Epidermal melanocyte (primary cell): ENCODE measurements at regions not wholly inside any gene's neighbourhood (a gene's known extent, or its start where the extent isn't known, plus 50 kb on each side); places are given as distances from the start of the nearest gene placed in this dataset.
A peak's percentile ranks its signal among the peaks of the same experiment; 100 is the strongest.

Source experiments
- DNase-seq: peaks from one replicate; pipeline ENCODE4 v3.0.0; 2011; ENCODE audit warnings: low spot score; ENCODE audit not compliant: insufficient read length

- no peak for DNase-seq
Observed at GRCh38 chr6:148239801-148240460, 102.7 kb upstream of the SASH1 start.

GRCh38 chr6:148240461-148240840 lies 102.2 kb upstream of the SASH1 start:
- no peak for DNase-seq

DNA sequence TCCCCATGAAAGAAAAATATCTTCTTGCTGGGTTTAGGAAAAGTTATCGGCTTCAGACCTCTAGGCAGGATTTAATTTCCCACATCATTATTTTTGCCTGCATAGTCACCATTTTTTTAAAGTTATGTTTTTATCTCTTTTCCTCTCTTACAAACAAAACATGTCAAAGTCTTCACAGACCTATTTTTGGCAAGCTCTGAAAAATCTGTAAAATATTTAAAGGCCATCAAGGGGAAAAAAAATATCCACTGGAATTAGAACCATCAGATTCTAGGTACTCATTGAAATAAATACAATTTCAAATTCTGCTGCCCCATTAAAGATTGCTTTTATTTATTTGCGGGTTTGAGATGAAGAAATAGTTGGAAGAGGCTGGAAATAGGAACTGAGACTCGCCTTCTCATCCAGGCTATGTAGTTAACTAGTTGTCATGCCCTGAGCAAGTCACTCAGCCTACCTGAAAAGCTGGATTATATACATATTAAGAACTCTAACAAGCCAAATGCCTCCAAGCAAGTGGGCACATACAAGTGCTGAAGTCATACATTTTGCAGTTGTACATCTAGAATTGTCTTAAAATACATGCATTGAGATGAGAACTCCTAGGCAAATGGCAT lies 101.7 kb upstream of the SASH1 start:
- DNase-seq, result no peak

GRCh38 chr6:148242180-148242579 lies 100.5 kb upstream of the SASH1 start:
- no peak for DNase-seq

- DNase-seq, result no peak
Observed at GRCh38 chr6:148244217-148244935, 98.3 kb upstream of the SASH1 start.

GRCh38 chr6:148247386-148248063 lies 95.1 kb upstream of the SASH1 start:
- DNase-seq, result no peak

DNA sequence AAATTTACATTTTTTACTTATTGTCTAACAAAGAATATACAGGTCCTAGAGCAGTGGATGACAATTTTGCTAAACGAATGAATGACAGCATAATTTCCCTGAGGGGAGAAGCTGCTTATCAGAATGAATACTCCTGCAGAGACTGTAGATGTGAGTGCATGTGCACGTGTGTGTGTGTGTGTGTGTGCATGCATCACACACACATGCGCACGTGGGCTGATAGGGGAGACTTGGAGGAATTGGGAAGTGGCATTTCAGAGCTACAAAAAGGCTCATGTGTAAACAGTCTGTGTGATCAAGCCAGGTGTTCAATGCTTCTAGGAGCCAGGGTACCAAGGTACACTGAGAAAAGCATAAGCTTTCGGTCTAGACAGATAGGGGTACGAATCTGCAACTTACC lies 93.5 kb upstream of the SASH1 start:
- DNase-seq, result no peak

DNA sequence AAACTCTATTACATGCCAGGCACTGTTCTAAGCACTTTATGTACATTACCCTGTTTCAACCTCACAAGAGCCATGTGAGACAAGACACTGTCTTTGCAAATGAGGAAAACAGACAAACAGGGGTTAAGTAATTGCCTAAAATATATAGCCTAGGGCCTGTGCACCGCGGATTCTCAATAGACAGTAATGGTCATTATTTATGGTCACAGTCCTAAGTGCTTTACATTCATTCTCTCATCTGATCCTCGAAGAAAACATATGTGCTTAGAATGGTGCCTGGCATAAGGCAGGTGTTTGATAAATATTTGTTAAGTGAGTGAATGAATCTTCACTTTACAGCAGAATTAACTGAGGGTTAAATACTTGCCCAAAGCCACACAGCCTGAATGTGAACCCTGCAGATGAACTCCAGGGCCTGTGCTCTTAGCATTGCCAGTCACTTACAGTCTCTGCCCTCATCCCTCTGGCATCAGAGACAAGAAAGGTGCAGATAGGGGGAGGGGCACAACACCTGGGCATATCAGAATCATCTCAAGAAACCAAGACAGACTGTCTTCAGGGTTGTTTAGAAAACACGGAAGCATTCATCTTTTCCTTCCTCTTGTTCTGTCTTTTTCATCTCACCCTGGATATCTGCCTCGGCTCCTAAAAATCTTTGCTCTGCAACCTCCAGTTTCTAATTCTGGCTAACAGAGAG lies 92.8 kb upstream of the SASH1 start:
- DNase-seq, result no peak

DNA sequence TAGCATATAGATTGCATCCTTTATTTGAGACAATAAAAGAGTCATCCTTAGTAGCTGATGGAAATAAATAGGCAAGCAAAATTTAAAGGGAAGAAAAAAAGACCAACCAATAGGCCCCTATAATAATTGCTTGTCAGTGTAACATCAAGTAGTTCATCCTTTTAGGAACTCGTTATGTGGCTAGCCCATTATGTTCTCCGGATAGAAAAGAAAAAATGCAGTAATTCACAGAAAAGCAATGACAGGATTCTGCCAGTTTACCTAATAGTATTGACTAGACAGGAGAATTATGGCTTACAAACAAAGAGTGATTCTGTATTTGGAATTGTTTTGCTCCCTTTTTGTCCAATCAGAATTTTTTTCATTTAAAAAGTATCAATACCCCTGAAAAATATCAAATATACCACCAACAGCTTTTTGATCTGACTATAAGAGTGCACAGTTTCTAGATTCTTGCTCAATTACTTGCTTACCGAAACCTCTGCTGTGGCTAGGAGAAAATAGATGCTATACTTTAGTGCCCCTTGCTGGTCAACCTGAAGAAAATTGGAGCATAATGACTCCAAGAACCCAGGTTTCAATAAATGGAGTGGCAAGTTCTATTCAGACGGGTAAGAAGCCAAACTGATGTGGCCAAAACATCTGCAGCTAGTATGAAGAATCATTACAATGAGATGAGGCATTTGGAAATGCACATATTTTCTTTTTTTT lies 91.5 kb upstream of the SASH1 start:
- no peak for DNase-seq

DNA sequence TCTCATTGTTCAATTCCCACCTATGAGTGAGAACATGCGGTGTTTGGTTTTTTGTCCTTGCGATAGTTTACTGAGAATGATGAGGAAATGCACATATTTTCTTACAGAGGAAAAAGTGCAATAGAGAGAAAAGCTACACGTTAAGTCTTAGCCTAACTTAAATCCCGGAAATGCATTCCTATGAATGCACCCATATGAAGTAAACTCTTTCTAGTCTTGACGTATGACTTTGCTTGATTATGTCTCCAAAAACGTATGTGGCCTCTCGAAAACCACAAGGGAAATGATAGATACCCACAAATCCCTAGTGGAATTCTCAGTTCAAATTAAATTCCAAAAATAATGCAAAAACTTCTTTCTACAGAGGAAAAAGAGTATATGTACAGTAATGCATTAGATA lies 90.7 kb upstream of the SASH1 start:
- no peak for DNase-seq

- no peak for DNase-seq
Observed at GRCh38 chr6:148257810-148258209, 84.8 kb upstream of the SASH1 start.

DNA sequence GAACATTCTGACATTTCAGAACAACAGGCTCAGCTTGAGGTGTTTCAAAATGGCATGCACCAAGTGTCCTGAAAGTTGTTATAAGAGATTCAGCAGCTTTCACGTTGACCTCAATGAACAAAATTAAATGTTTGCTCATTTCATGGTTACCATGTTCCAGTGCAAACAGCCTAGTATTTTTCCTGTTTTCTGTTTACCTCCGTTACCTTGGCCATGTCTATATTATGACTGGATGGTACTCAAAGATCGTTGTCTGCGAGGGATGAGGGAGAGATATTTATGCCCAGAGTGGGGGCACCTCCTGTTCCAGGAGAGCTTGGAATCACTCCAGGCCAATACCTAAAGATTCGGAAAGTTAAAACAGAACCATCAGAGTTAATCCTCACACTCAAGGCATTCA lies 83.8 kb upstream of the SASH1 start:
- no peak for DNase-seq

DNA sequence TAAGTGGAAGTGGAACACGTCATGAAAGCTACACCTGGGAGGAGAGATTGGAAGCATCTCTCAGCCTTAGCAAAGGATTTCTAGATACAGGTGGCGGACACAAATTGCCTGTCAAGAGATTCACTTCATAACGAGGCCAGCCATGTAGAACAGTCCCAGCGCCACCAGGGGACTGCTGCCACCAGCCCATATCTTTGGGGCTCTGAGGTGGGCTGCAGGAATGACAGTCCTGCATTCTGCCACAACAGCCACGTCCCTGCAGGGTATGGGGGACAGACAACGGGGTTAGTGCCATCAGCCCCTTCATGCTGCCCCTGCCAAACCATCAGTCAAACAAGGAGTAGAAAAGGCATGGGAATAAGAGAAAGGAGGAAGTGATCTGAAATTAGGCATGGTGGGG lies 81.2 kb upstream of the SASH1 start:
- DNase-seq, result no peak

DNA sequence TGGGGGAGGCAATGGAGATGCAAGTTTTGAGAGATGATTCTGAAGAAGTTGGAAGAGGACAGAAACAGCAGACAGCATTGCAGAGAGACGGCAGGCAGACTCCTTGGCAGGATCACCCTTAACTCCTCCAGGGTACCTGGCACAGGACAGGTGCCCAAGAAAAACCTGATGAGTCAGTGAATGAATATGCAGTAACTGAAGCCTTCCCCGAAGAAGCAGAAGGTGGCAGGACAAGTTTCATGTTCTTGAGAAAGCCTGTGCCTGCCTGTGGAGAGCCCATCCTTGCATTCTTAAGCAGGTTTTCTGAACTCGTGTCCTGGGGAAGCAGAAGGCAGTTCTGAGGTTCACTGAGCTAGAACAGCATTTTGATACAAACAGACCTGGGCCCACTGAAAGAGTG lies 79.6 kb upstream of the SASH1 start:
- DNase-seq, result peak; percentile 0

DNA sequence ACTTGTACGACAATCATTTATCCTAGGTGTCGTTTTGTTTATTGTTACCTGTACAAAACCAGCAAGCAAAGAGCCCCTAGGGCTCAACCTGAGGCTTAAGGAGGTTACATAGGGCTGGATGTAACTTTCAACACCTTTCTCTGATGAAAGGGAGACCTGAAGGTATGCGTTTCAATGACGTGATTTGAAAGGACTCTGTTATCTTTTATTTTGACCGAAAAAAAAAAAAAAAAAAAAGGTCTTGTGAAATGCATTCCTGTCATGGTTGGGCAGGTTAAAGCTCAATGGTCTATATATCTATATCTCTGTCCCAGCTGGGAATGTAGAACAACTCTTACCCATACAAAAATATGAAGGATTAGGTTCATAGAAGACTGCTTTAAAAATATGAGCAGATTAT lies 78.7 kb upstream of the SASH1 start:
- peak; percentile 7 for DNase-seq

DNA sequence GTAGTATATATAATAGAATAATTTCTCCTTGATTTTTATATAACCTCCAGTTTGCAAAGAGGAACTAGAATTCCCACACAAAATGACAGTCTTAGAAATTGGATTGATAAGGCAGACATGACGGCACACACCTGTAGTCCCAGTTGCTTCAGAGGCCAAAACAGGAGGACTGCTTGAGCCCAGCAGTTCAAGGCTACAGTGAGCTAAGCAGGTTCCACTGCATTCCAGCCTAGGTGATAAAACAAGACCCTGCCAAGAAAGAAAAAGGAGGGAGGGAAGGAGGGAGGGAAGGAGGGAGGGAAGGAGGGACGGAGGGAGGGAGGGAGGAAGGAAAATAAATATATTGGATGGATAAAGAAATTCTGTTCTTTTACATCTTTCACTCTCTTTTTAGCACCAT lies 77.6 kb upstream of the SASH1 start:
- DNase-seq, result no peak

- no peak for DNase-seq
Observed at GRCh38 chr6:148269386-148269785, 73.3 kb upstream of the SASH1 start.

GRCh38 chr6:148271711-148272439 lies 70.8 kb upstream of the SASH1 start:
- peak; percentile 51 for DNase-seq

GRCh38 chr6:148272597-148272996 lies 70.0 kb upstream of the SASH1 start:
- no peak for DNase-seq

DNA sequence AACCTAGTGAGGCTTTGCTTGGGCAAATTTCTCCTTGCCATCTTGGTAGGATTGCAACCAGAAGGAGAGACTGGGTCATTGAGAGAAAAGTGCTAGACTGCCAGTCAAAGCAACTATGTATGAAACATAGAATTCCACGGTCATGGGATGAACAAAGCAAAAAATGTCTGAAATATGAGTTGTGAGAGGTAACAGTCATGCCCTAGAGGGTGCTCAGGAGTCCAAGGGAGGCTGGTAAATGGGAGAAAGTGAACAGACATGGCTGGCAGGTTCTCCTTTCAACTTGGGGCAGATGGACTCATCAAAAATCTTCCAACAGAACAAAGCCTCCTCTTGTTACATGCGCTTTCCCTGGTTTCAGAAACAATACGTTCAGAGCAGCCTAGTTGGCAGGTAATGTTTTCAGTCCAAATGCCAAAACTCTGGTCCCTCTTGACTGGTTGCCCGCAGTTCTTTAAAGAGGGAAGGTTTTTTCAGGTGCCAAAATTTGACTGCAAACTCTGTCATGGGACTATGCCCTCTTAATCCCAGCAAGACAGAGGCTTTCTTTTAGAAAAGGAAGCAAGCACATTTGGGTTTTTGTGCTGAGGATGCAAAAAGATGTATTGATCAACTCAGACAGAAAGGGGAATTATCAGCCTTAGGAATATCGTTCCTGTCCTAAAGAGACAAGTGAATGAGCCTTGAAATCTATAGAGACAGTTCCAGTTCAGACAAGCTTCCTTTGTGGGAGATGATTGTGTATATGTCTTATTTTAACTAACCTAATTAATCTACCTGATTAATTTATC lies 68.5 kb upstream of the SASH1 start:
- DNase-seq, result no peak
